NCI-H2227 (cell line): ENCODE measurements at regions not wholly inside any gene's neighbourhood (a gene's known extent, or its start where the extent isn't known, plus 50 kb on each side); places are given as distances from the start of the nearest gene placed in this dataset.
"Not testable (repeated sequence)": the region's sequence is repeated elsewhere in the genome, so short reads cannot be mapped to it uniquely, and the experiment has no call there.

Experiments used
- DNase-seq: peaks from one replicate; lab custom pipeline; 2025; ENCODE audit not compliant: unreplicated experiment; lab: John Stamatoyannopoulos, UW

GRCh38 chr4:106869551-106869950, 166.6 kb downstream of the DKK2 start:
- DNase-seq: no peak

- DNase-seq: no peak
Observed at GRCh38 chr4:106868381-106869035, 167.6 kb downstream of the DKK2 start.

- no peak for DNase-seq
Observed at GRCh38 chr4:106864231-106864630, 171.9 kb downstream of the DKK2 start.

- no peak for DNase-seq
Observed at GRCh38 chr4:106854569-106855351, 181.4 kb downstream of the DKK2 start.

- no peak for DNase-seq
Observed at GRCh38 chr4:106852426-106852825, 183.7 kb downstream of the DKK2 start.

GRCh38 chr4:106851726-106852125, 184.4 kb downstream of the DKK2 start:
- DNase-seq: no peak

GRCh38 chr4:106850691-106851090, 185.4 kb downstream of the DKK2 start:
- DNase-seq: no peak

- no peak for DNase-seq
Observed at GRCh38 chr4:106835919-106836318, 200.2 kb downstream of the DKK2 start.

- no peak for DNase-seq
Observed at GRCh38 chr4:106830879-106831278, 205.2 kb downstream of the DKK2 start.

- no peak for DNase-seq
Observed at GRCh38 chr4:106818764-106819163, 217.3 kb downstream of the DKK2 start.

GRCh38 chr4:106816496-106816895, 219.6 kb downstream of the DKK2 start:
- no peak for DNase-seq

GRCh38 chr4:106810122-106810521, 226.0 kb downstream of the DKK2 start:
- no peak for DNase-seq

GRCh38 chr4:106809076-106809475, 227.0 kb downstream of the DKK2 start:
- no peak for DNase-seq

GRCh38 chr4:106806158-106806797, 229.8 kb downstream of the DKK2 start:
- no peak for DNase-seq

- DNase-seq: no peak
Observed at GRCh38 chr4:106803083-106803482, 233.0 kb downstream of the DKK2 start.

- no peak for DNase-seq
Observed at GRCh38 chr4:106801386-106801785, 234.7 kb downstream of the DKK2 start.

- DNase-seq: no peak
Observed at GRCh38 chr4:106796876-106797275, 239.2 kb downstream of the DKK2 start.

GRCh38 chr4:106795326-106795725, 240.8 kb downstream of the DKK2 start:
- DNase-seq: no peak

GRCh38 chr4:106793933-106794332, 242.2 kb downstream of the DKK2 start:
- no peak for DNase-seq

GRCh38 chr4:106775636-106776035, 260.5 kb downstream of the DKK2 start:
- no peak for DNase-seq

- DNase-seq: not testable (repeated sequence)
Observed at GRCh38 chr4:106774055-106774454, 262.1 kb downstream of the DKK2 start.
